ENCODE measurements at regions not wholly inside any gene's neighbourhood (a gene's known extent, or its start where the extent isn't known, plus 50 kb on each side); places are given as distances from the start of the nearest gene placed in this dataset.
A peak's percentile ranks its signal among the peaks of the same experiment; 100 is the strongest.
"Not testable (repeated sequence)": the region's sequence is repeated elsewhere in the genome, so short reads cannot be mapped to it uniquely, and the experiment has no call there.

GRCh38 chr4:138374947-138375346 lies 132.8 kb upstream of the SLC7A11 start:
- DNase-seq (ENCODE audit: low read depth): no peak
- H3K4me3 ChIP-seq (ENCODE audit: low read depth, low read length): no peak overlapping the region
- TF ChIP-seq CTCF (IDR thresholded peaks at IDR 0.05; ENCODE audit: insufficient read depth, low read depth, low read length, missing control alignments): no peak

GRCh38 chr4:138367942-138368341 lies 125.8 kb upstream of the SLC7A11 start:
- no peak for DNase-seq (ENCODE audit: low read depth)
- TF ChIP-seq CTCF (IDR thresholded peaks at IDR 0.05; ENCODE audit: insufficient read depth, low read depth, low read length, missing control alignments): no peak

GRCh38 chr4:138352446-138352845 lies 110.3 kb upstream of the SLC7A11 start:
- DNase-seq (ENCODE audit: low read depth); H3K4me3 ChIP-seq (ENCODE audit: low read depth, low read length): not testable (repeated sequence)

More at GRCh38 chr4:138367942-138368341, 125.8 kb upstream of the SLC7A11 start:
- H3K4me3 ChIP-seq (ENCODE audit: low read depth, low read length): no peak overlapping the region

GRCh38 chr4:138348055-138348454 lies 105.9 kb upstream of the SLC7A11 start:
- TF ChIP-seq CTCF (IDR thresholded peaks at IDR 0.05; ENCODE audit: insufficient read depth, low read depth, low read length, missing control alignments): no peak

GRCh38 chr4:138347561-138347960 lies 105.4 kb upstream of the SLC7A11 start:
- DNase-seq (ENCODE audit: low read depth): no peak
- TF ChIP-seq CTCF (IDR thresholded peaks at IDR 0.05; ENCODE audit: insufficient read depth, low read depth, low read length, missing control alignments): no peak
- no peak overlapping the region for H3K4me3 ChIP-seq (ENCODE audit: low read depth, low read length)

More at GRCh38 chr4:138348055-138348454, 105.9 kb upstream of the SLC7A11 start:
- DNase-seq (ENCODE audit: low read depth): peak; percentile 41
- H3K4me3 ChIP-seq (ENCODE audit: low read depth, low read length): no peak overlapping the region

- no peak for DNase-seq (ENCODE audit: low read depth)
- TF ChIP-seq CTCF (IDR thresholded peaks at IDR 0.05; ENCODE audit: insufficient read depth, low read depth, low read length, missing control alignments): no peak
- H3K4me3 ChIP-seq (ENCODE audit: low read depth, low read length): no peak overlapping the region
Observed at GRCh38 chr4:138344851-138345250, 102.7 kb upstream of the SLC7A11 start.

GRCh38 chr4:138344054-138344453 lies 101.9 kb upstream of the SLC7A11 start:
- DNase-seq (ENCODE audit: low read depth): peak; percentile 21
- no peak for TF ChIP-seq CTCF (IDR thresholded peaks at IDR 0.05; ENCODE audit: insufficient read depth, low read depth, low read length, missing control alignments)
- H3K4me3 ChIP-seq (ENCODE audit: low read depth, low read length): no peak overlapping the region
